IMR-90 (cell line): ENCODE measurements at regions not wholly inside any gene's neighbourhood (a gene's known extent, or its start where the extent isn't known, plus 50 kb on each side); places are given as distances from the start of the nearest gene placed in this dataset.

Source experiments
- ATAC-seq: fragments of 200-7000 bp; cut with Tn5 transposase; 2 replicates; pipeline ENCODE4 v1.9.1; 2020; ENCODE audit warnings: low read depth, mild to moderate bottlenecking, moderate library complexity
- BruUV-seq: library from RNA; stranded (reverse); fragments of 400-500 nt; replicated peaks from 2 replicates; lab custom pipeline; 2021; lab: Mats Ljungman, UMichigan
- CTCF ChIA-PET: fragments of 300-600 bp; formaldehyde crosslinking; extraction: SDS; loops from one replicate; lab custom pipeline; 2021; ENCODE audit warnings: antibody characterized with exemption; lab: Yijun Ruan, JAX
- POLR2A ChIA-PET: fragments of 300-600 bp; sonication (Branson Sonifier 250); formaldehyde crosslinking; loops from one replicate; lab custom pipeline; 2022; ENCODE audit warnings: antibody characterized with exemption; ENCODE audit not compliant: unreplicated experiment; lab: Charles Lee
- DNase-seq: peaks from one replicate; pipeline ENCODE4 v3.0.0; 2013
- H2AFZ ChIP-seq: replicated peaks from 2 replicates; pipeline ENCODE3; 2013; ENCODE audit warnings: low read length, mild to moderate bottlenecking; ENCODE audit not compliant: poor library complexity
- H2AK5ac ChIP-seq: 2 replicates; pipeline ENCODE4 v1.6.1; 2013; ENCODE audit warnings: low read depth, low read length, inconsistent platforms
- H2AK9ac ChIP-seq: replicated peaks from 2 replicates; pipeline ENCODE3; 2013; ENCODE audit warnings: mild to moderate bottlenecking, low read depth, low read length, moderate library complexity; ENCODE audit not compliant: poor library complexity
- H2BK120ac ChIP-seq: 2 replicates; pipeline ENCODE4 v1.6.1; 2013; ENCODE audit warnings: low read depth, low read length, inconsistent platforms
- H2BK15ac ChIP-seq: 3 replicates; pipeline ENCODE4 v1.6.1; 2013; ENCODE audit warnings: low read depth, low read length, inconsistent platforms
- H2BK20ac ChIP-seq: 2 replicates; pipeline ENCODE4 v1.6.1; 2013; ENCODE audit warnings: low read depth, mild to moderate bottlenecking, inconsistent platforms, low read length, moderate library complexity
- H2BK5ac ChIP-seq: 2 replicates; pipeline ENCODE4 v1.6.1; 2013; ENCODE audit warnings: mild to moderate bottlenecking, low read depth, low read length, inconsistent platforms; ENCODE audit not compliant: poor library complexity, severe bottlenecking
- H3K14ac ChIP-seq: replicated peaks from 2 replicates; pipeline ENCODE4 v1.6.1; 2013; ENCODE audit warnings: low read depth, low read length, inconsistent platforms
- H3K18ac ChIP-seq: 2 replicates; pipeline ENCODE4 v1.6.1; 2013; ENCODE audit warnings: low read depth, low read length, control low read depth
- H3K23ac ChIP-seq: 2 replicates; pipeline ENCODE4 v1.6.1; 2013; ENCODE audit warnings: low read depth, low read length, inconsistent platforms
- H3K27ac ChIP-seq: 2 replicates; pipeline ENCODE4 v1.5.1; 2013; ENCODE audit warnings: mild to moderate bottlenecking, control low read depth, low read length; ENCODE audit not compliant: insufficient read depth
- H3K27me3 ChIP-seq: 2 replicates; pipeline ENCODE4 v1.6.1; 2013; ENCODE audit warnings: low read length; ENCODE audit not compliant: control insufficient read depth, insufficient read depth
- H3K36me3 ChIP-seq: 2 replicates; pipeline ENCODE4 v1.6.1; 2013; ENCODE audit warnings: low read length, mixed read lengths; ENCODE audit not compliant: control insufficient read depth, insufficient read depth
- H3K4ac ChIP-seq: 2 replicates; pipeline ENCODE4 v1.6.1; 2013; ENCODE audit warnings: low read depth, low read length, inconsistent platforms
- H3K4me1 ChIP-seq: 2 replicates; pipeline ENCODE4 v1.6.1; 2013; ENCODE audit warnings: low read length, mixed read lengths; ENCODE audit not compliant: control insufficient read depth, insufficient read depth
- H3K4me2 ChIP-seq: 2 replicates; pipeline ENCODE4 v1.6.1; 2013; ENCODE audit warnings: low read depth, mild to moderate bottlenecking, control low read depth, low read length, moderate library complexity
- H3K4me3 ChIP-seq: 2 replicates; pipeline ENCODE4 v1.5.1; 2013; ENCODE audit warnings: low read depth, mild to moderate bottlenecking, control low read depth, low read length, moderate library complexity; ENCODE audit not compliant: insufficient read depth
- H3K56ac ChIP-seq: 2 replicates; pipeline ENCODE4 v1.6.1; 2013; ENCODE audit warnings: low read length, inconsistent platforms; ENCODE audit not compliant: insufficient read depth; ENCODE audit errors: extremely low read depth
- H3K79me1 ChIP-seq, 2 experiments: 2 replicates each; pipeline ENCODE4 v1.6.1; 2013; ENCODE audit warnings: low read length in 2 of 2, inconsistent platforms in 1 of 2, low read depth in 1 of 2
- H3K9ac ChIP-seq: 2 replicates; pipeline ENCODE4 v1.6.1; 2013; ENCODE audit warnings: low read depth, low read length, control low read depth
- H3K9me1 ChIP-seq: 2 replicates; pipeline ENCODE4 v1.6.1; 2013; ENCODE audit warnings: low read length, inconsistent platforms; ENCODE audit not compliant: insufficient read depth
- H3K9me3 ChIP-seq: 2 replicates; pipeline ENCODE4 v1.6.1; 2013; ENCODE audit warnings: low read length; ENCODE audit not compliant: control insufficient read depth, insufficient read depth
- H4K20me1 ChIP-seq: 2 replicates; pipeline ENCODE4 v1.6.1; 2013; ENCODE audit warnings: low read length, inconsistent platforms; ENCODE audit not compliant: insufficient read depth
- H4K5ac ChIP-seq: 2 replicates; pipeline ENCODE4 v1.6.1; 2013; ENCODE audit warnings: mild to moderate bottlenecking, low read depth, low read length, control low read depth
- H4K8ac ChIP-seq, 2 experiments: 2 replicates each; pipeline ENCODE4 v1.6.1; 2013; ENCODE audit warnings: low read depth in 2 of 2, low read length in 2 of 2, control low read depth in 1 of 2, inconsistent platforms in 1 of 2
- H4K91ac ChIP-seq: 2 replicates; pipeline ENCODE4 v1.6.1; 2013; ENCODE audit warnings: low read depth, low read length, inconsistent platforms; ENCODE audit not compliant: insufficient read depth
- BHLHE40 ChIP-seq: fragments of 150-350 bp; IDR thresholded peaks from 2 replicates; pipeline ENCODE4 v1.6.1; 2016; ENCODE audit warnings: mild to moderate bottlenecking, low read depth, low read length
- CEBPB ChIP-seq: IDR thresholded peaks from 2 replicates; pipeline ENCODE4 v1.6.1; 2012; ENCODE audit warnings: low read depth, low read length, improper control_type of control experiment
- CHD1 ChIP-seq: IDR thresholded peaks from 2 replicates; pipeline ENCODE4 v1.6.1; 2012; ENCODE audit warnings: low read depth, low read length, improper control_type of control experiment
- FOS ChIP-seq: fragments of 150-350 bp; IDR thresholded peaks from 2 replicates; pipeline ENCODE4 v1.6.1; 2016; ENCODE audit warnings: low read depth, low read length
- MAFK ChIP-seq: IDR thresholded peaks from 2 replicates; pipeline ENCODE4 v1.6.1; 2012; ENCODE audit warnings: low read depth, low read length, improper control_type of control experiment
- MAZ ChIP-seq: IDR thresholded peaks from 2 replicates; pipeline ENCODE4 v1.6.1; 2012; ENCODE audit warnings: low read depth, mild to moderate bottlenecking, low read length, improper control_type of control experiment, moderate library complexity, borderline replicate concordance
- MXI1 ChIP-seq: IDR thresholded peaks from 2 replicates; pipeline ENCODE4 v1.6.1; 2012; ENCODE audit warnings: low read depth, mild to moderate bottlenecking, low read length, moderate library complexity, borderline replicate concordance
- NFE2L2 ChIP-seq: fragments of 150-350 bp; IDR thresholded peaks from 2 replicates; pipeline ENCODE4 v1.6.1; 2016; ENCODE audit warnings: low read depth, mild to moderate bottlenecking, low read length
- POLR2A ChIP-seq: IDR thresholded peaks from 2 replicates; pipeline ENCODE4 v1.6.1; 2012; ENCODE audit warnings: mild to moderate bottlenecking, low read depth, low read length
- RAD21 ChIP-seq: IDR thresholded peaks from 2 replicates; pipeline ENCODE4 v1.6.1; 2012; ENCODE audit warnings: low read length, improper control_type of control experiment
- RCOR1 ChIP-seq: IDR thresholded peaks from 2 replicates; pipeline ENCODE4 v1.6.1; 2012; ENCODE audit warnings: mild to moderate bottlenecking, low read length, improper control_type of control experiment; ENCODE audit not compliant: insufficient replicate concordance
- RFX5 ChIP-seq: IDR thresholded peaks from 2 replicates; pipeline ENCODE4 v1.8.0; 2012; ENCODE audit warnings: low read depth, mild to moderate bottlenecking, low read length, moderate library complexity
- SMC3 ChIP-seq: fragments of 150-350 bp; IDR thresholded peaks from 2 replicates; pipeline ENCODE4 v1.6.1; 2016; ENCODE audit warnings: low read depth, mild to moderate bottlenecking, antibody characterized with exemption, low read length, moderate library complexity
- USF2 ChIP-seq: fragments of 150-350 bp; IDR thresholded peaks from 2 replicates; pipeline ENCODE4 v1.6.1; 2017; ENCODE audit warnings: mild to moderate bottlenecking, antibody characterized with exemption, low read length, low read depth
- WGBS, 2 experiments: methylation state at CpG; one replicate each; pipeline versions ENCODE4 v1.1.5 to v1.1.7; 2013; ENCODE audit warnings: missing lambda C conversion rate in 2 of 2; ENCODE audit not compliant: insufficient read length in 1 of 2; ENCODE audit errors: extremely low coverage in 2 of 2; 5-methylcytosine and 5-hydroxymethylcytosine counted together
- dilution Hi-C: fragments of 300-500 bp; cut with HindIII; formaldehyde crosslinking; loops from one replicate; pipeline ENCODE4 v1.14.3; 2018; ENCODE audit warnings: low sequenced_read_pairs; ENCODE audit not compliant: unreplicated experiment
- in situ Hi-C: fragments of 300-500 bp; cut with MboI; formaldehyde crosslinking; loops from 3 replicates; pipeline ENCODE4 v1.14.3; 2019; ENCODE audit warnings: low sequenced_read_pairs, inconsistent platforms, mixed read lengths
- intact Hi-C: fragments of 100-400 bp; cut with micrococcal nuclease; formaldehyde crosslinking; loops from 2 replicates; pipeline ENCODE4 v1.10.0; 2022
- TF ChIP-seq, protein P1 (sequence below): conservative IDR thresholded peaks from 2 replicates; pipeline ENCODE4 v1.5.1; 2012; ENCODE audit warnings: mild to moderate bottlenecking, low read depth, low read length, improper control_type of control experiment
- TF ChIP-seq, protein P2 (sequence below): fragments of 150-350 bp; IDR thresholded peaks from 2 replicates; pipeline ENCODE4 v1.6.1; 2016; ENCODE audit warnings: low read depth, mild to moderate bottlenecking, low read length, moderate library complexity, borderline replicate concordance

GRCh38 chr2:59630789-59631188, 922.7 kb downstream of the BCL11A start:
- Histone ChIP-seq H4K20me1 (no peaks in the 10 kb centered on the region), H3K36me3 (no peaks in the 10 kb centered on the region), H3K79me1 (no peaks in the 10 kb centered on the region), H2BK20ac (no peak overlapping the region), H3K4me3 (no peak overlapping the region), H4K8ac (no peak overlapping the region), H3K9ac (no peak overlapping the region), H3K4me2 (no peak overlapping the region), H3K23ac (no peak overlapping the region), H2AFZ (no peak overlapping the region), H3K27ac (no peak overlapping the region), H3K9me3 (peaks cover 5% of the 10 kb centered on the region), H4K91ac (no peak overlapping the region), H2BK5ac (no peak overlapping the region), H3K4me1 (no peaks in the 10 kb centered on the region), H3K14ac (no peak overlapping the region), H2AK9ac (no peak overlapping the region), H3K9me1 (no peaks in the 10 kb centered on the region), H3K18ac (no peak overlapping the region), H3K56ac (no peak overlapping the region), H4K5ac (no peak overlapping the region), H2BK120ac (no peak overlapping the region), H2AK5ac (no peak overlapping the region), H3K4ac (no peak overlapping the region), H2BK15ac (no peak overlapping the region), H3K27me3 (no peaks in the 10 kb centered on the region)
- dilution Hi-C loops, result no loop called here
- intact Hi-C loops, result no loop called here
- TF ChIP-seq POLR2A (no peak), BHLHE40 (no peak), MAFK (no peak), RFX5 (no peak), RCOR1 (no peak), RAD21 (no peak), USF2 (no peak), NFE2L2 (no peak), MXI1 (no peak), CEBPB (no peak), FOS (no peak), CHD1 (no peak), SMC3 (no peak), MAZ (no peak)
- TF ChIP-seq, protein P1, sequence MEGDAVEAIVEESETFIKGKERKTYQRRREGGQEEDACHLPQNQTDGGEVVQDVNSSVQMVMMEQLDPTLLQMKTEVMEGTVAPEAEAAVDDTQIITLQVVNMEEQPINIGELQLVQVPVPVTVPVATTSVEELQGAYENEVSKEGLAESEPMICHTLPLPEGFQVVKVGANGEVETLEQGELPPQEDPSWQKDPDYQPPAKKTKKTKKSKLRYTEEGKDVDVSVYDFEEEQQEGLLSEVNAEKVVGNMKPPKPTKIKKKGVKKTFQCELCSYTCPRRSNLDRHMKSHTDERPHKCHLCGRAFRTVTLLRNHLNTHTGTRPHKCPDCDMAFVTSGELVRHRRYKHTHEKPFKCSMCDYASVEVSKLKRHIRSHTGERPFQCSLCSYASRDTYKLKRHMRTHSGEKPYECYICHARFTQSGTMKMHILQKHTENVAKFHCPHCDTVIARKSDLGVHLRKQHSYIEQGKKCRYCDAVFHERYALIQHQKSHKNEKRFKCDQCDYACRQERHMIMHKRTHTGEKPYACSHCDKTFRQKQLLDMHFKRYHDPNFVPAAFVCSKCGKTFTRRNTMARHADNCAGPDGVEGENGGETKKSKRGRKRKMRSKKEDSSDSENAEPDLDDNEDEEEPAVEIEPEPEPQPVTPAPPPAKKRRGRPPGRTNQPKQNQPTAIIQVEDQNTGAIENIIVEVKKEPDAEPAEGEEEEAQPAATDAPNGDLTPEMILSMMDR, result no peak
- TF ChIP-seq, protein P2, sequence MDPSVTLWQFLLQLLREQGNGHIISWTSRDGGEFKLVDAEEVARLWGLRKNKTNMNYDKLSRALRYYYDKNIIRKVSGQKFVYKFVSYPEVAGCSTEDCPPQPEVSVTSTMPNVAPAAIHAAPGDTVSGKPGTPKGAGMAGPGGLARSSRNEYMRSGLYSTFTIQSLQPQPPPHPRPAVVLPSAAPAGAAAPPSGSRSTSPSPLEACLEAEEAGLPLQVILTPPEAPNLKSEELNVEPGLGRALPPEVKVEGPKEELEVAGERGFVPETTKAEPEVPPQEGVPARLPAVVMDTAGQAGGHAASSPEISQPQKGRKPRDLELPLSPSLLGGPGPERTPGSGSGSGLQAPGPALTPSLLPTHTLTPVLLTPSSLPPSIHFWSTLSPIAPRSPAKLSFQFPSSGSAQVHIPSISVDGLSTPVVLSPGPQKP, result no peak
- ATAC-seq (no peak), DNase-seq (no peak)
- BruUV-seq, result no TSS peak
- POLR2A ChIA-PET, result no interaction called here
- CTCF ChIA-PET, result no interaction called here
- in situ Hi-C loops, result no loop called here
- WGBS, 2 experiments, result no CpG with 5 or more reads among the region's 1 CpG
